Central memory CD4-positive, alpha-beta T cell (primary cell): ENCODE measurements at regions not wholly inside any gene's neighbourhood (a gene's known extent, or its start where the extent isn't known, plus 50 kb on each side); places are given as distances from the start of the nearest gene placed in this dataset.
"Not testable (repeated sequence)": the region's sequence is repeated elsewhere in the genome, so short reads cannot be mapped to it uniquely, and the experiment has no call there.

Experiments
- DNase-seq: peaks from one replicate; pipeline ENCODE4 v3.0.0; 2022

DNA sequence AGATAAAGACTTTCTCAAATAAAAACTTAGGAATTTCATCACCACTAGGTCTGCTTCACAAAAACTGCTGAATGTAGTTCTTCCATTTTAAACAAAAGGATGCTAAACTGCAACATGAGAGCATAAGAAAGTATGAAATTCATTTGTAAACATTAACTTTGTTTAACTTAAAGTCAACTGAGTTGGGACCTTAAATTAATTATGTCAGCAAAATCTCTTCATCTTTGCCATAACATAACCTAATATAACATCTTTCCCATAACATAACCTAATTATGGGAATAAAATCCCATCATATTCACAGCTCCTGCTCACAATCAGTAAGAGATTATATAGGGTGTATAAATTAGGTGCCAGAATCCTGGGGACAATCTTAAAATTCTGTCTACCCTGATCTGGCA, 78.8 kb upstream of the PCSK5 start:
- no peak for DNase-seq

- no peak for DNase-seq
Observed at GRCh38 chr9:75812141-75812540, 78.3 kb upstream of the PCSK5 start.

DNA sequence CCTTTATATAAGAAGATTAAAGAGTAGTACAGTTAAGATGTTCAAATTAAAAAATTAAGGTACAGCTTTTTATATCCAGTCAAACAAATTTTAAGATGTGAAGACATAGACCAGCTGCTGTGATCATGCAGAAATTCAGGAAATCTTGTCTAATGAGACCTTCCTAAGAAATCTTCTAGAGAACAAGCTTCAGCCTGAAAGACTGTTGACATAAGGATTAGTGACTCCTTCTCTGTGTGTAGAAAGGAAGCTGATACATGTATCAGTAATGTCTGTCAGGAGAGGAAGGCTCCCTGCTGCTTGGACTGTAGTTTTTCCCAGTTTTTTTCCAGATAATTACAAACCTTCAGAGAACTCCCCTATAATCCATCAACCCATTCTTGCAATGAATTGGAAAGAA, 75.8 kb upstream of the PCSK5 start:
- no peak for DNase-seq

GRCh38 chr9:75820471-75821115, 69.9 kb upstream of the PCSK5 start:
- DNase-seq, result not testable (repeated sequence)

- no peak for DNase-seq
Observed at GRCh38 chr9:75823151-75823550, 67.3 kb upstream of the PCSK5 start.

DNA sequence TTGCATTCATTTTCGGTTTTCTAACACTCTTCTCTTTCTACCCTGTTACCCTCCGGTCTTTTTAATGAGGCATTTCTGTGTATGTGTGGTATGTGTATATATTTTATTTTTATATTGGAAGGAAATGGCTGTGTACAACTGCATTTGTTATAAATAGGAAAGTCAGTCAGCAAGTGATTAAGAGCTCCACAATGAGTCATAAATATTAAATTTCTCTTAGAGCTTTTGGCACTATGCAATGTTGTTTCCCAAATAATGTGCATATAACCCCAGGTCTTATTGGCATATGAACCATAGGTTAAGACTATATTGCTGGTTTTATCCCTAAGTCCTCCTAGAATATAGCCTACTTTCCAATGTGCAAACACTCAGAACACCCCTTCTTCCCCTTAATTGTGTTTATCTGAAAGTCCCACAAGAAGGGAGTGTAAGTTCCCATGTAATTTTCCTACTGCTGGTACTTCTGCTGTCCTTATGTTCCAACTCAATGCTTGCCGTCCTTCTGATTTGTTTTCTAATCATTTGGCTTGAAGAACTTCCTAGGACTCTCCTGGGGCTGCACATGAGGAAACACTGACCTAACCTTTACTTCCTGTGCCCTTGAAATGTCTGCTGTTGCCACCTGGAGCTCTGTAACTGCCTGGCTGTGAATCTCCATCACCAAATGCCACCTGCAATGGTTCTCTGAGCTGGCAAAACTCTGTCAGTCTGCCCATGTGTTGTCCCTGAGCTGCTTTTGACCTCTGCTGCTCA, 65.5 kb upstream of the PCSK5 start:
- DNase-seq, result no peak

DNA sequence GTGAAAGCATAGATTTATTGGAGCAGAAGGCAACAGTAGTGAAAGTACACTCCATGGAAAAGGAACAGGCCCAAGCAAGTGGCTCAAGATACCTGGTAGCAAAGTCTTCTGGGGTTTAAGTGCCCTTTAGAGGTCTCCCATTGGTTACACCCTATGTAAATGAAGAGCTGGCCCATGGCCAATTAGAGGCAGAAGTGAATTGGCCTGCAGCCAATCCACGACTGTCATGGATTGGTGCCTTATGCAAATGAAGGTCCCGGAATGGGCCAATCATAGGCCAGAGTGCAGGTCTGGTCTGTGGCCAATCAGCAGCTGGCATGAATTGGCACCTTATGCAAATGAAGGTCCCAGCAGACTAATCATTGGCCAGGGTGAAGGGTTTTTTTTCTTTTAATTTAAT, 64.2 kb upstream of the PCSK5 start:
- no peak for DNase-seq

GRCh38 chr9:75830303-75830702, 60.2 kb upstream of the PCSK5 start:
- no peak for DNase-seq

DNA sequence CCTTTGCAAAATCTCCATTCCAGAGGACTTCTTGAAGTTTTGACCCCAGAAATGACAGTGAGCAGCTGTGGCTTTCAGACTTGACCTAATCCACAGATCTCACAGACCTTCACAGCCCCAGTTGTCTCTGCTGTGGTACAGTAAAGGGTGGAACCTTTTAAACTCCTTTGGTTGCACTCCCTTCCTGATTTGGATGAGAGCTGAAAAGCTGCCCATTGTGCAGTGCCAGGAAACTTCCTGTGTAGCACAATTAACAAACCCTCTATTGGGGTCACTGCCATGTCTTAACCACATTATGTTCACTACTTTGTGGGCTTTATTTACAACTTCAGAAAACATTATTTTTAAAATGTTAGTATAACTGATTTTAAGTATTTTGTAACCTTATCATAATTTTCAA, 56.7 kb upstream of the PCSK5 start:
- no peak for DNase-seq

DNA sequence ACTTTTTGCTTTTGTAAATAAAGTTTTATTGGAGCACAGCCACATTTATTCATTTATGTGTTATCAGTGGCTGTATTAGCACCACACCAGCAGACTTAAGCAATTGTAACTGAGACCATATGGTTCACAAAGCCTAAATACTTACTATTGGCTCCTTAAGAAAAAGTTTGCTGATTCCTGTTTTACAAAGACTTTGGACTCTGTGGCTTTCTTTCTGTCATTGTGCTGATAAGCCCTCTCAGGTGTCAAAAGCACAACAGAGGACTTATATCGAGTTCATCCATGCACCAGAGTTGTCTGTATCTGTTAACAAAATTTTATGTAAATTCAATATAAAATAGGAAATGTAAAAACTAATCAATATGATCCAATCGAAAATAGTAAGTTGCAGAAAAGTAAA, 55.6 kb upstream of the PCSK5 start:
- DNase-seq, result no peak
